Thyroid gland (tissue), 4 donors: ENCODE measurements at regions not wholly inside any gene's neighbourhood (a gene's known extent, or its start where the extent isn't known, plus 50 kb on each side); places are given as distances from the start of the nearest gene placed in this dataset.

ENCODE experiments used
- POLR2A ChIP-seq, 2 donors: fragments of 450-650 bp; IDR thresholded peaks; one replicate each; pipeline ENCODE4 v1.6.1; 2017; ENCODE audit warnings: antibody characterized with exemption in 2 of 2, mild to moderate bottlenecking in 2 of 2, moderate library complexity in 1 of 2
- TF ChIP-seq, protein P1 (sequence below), 6 experiments: fragments of 200-600 bp in 3 of 6; fragments of 450-650 bp in 3 of 6; sonication (generic) in 3 of 6; IDR thresholded peaks; one replicate each; pipeline ENCODE4 v1.5.1; 2016 to 2019; ENCODE audit warnings: antibody characterized with exemption in 6 of 6, mild to moderate bottlenecking in 2 of 6, inconsistent platforms in 1 of 6, moderate library complexity in 1 of 6

DNA sequence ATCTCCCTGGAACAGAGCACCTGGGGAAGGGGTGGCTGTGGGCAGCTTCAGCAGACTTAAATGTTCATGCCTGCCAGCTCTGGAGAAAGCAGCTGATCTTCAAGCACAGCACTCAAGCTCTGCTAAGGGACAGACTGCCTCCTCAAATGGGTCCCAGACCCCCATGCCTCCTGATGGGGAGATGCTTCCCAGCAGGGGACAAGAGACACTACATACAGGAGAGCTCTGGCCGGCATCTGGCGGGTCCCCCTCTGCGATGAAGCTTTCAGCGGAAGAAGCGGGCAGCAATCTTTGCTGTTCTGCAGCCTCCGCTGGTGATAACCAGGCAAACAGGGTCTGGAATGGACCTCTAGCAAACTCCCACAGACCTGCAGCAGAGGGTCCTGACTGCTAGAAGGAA, 294.8 kb downstream of the RND3 start:
- TF ChIP-seq, protein P1, sequence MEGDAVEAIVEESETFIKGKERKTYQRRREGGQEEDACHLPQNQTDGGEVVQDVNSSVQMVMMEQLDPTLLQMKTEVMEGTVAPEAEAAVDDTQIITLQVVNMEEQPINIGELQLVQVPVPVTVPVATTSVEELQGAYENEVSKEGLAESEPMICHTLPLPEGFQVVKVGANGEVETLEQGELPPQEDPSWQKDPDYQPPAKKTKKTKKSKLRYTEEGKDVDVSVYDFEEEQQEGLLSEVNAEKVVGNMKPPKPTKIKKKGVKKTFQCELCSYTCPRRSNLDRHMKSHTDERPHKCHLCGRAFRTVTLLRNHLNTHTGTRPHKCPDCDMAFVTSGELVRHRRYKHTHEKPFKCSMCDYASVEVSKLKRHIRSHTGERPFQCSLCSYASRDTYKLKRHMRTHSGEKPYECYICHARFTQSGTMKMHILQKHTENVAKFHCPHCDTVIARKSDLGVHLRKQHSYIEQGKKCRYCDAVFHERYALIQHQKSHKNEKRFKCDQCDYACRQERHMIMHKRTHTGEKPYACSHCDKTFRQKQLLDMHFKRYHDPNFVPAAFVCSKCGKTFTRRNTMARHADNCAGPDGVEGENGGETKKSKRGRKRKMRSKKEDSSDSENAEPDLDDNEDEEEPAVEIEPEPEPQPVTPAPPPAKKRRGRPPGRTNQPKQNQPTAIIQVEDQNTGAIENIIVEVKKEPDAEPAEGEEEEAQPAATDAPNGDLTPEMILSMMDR (IDR thresholded peaks at IDR 0.05) = no peak
- no peak for TF ChIP-seq POLR2A (IDR thresholded peaks at IDR 0.05)
